GM21717 (cell line): ENCODE measurements at regions not wholly inside any gene's neighbourhood (a gene's known extent, or its start where the extent isn't known, plus 50 kb on each side); places are given as distances from the start of the nearest gene placed in this dataset.

ENCODE experiments used
- ATAC-seq: cut with Tn5 transposase; IDR thresholded peaks from one replicate; pipeline ENCODE4 v1.9.1; 2021; ENCODE audit warnings: mild to moderate bottlenecking, moderate library complexity; ENCODE audit not compliant: unreplicated experiment

GRCh38 chr2:180324182-180324581 is 317.1 kb upstream of the CWC22 start:
- ATAC-seq: no peak

GRCh38 chr2:180322781-180323180 is 315.7 kb upstream of the CWC22 start:
- no peak for ATAC-seq

- no peak for ATAC-seq
These were observed 312.7 kb upstream of the CWC22 start for GRCh38 chr2:180319586-180320405.

GRCh38 chr2:180314086-180314485 is 307.0 kb upstream of the CWC22 start:
- no peak for ATAC-seq

- ATAC-seq: no peak
These were observed 305.4 kb upstream of the CWC22 start for GRCh38 chr2:180312542-180312941.

GRCh38 chr2:180307096-180307495 is 300.0 kb upstream of the CWC22 start:
- ATAC-seq: no peak

GRCh38 chr2:180306346-180306745 is 299.2 kb upstream of the CWC22 start:
- ATAC-seq: no peak

GRCh38 chr2:180291552-180292421 is 284.7 kb upstream of the CWC22 start:
- no peak for ATAC-seq

GRCh38 chr2:180291060-180291459 is 284.0 kb upstream of the CWC22 start:
- no peak for ATAC-seq

- ATAC-seq: no peak
These were observed 282.5 kb upstream of the CWC22 start for GRCh38 chr2:180289627-180290026.

- no peak for ATAC-seq
These were observed 272.5 kb upstream of the CWC22 start for GRCh38 chr2:180279581-180279980.

- ATAC-seq: no peak
These were observed 269.6 kb upstream of the CWC22 start for GRCh38 chr2:180276733-180277132.

- ATAC-seq: no peak
These were observed 260.9 kb upstream of the CWC22 start for GRCh38 chr2:180268006-180268405.

GRCh38 chr2:180261976-180262375 is 254.9 kb upstream of the CWC22 start:
- ATAC-seq: no peak

- ATAC-seq: no peak
These were observed 251.5 kb upstream of the CWC22 start for GRCh38 chr2:180258579-180258978.

GRCh38 chr2:180258041-180258537 is 251.0 kb upstream of the CWC22 start:
- ATAC-seq: no peak

- ATAC-seq: no peak
These were observed 250.2 kb upstream of the CWC22 start for GRCh38 chr2:180257247-180257646.

GRCh38 chr2:180255981-180256380 is 248.9 kb upstream of the CWC22 start:
- ATAC-seq: no peak

GRCh38 chr2:180254872-180255271 is 247.8 kb upstream of the CWC22 start:
- no peak for ATAC-seq

GRCh38 chr2:180247658-180248057 is 240.6 kb upstream of the CWC22 start:
- no peak for ATAC-seq

- ATAC-seq: no peak
These were observed 239.2 kb upstream of the CWC22 start for GRCh38 chr2:180246268-180246667.

GRCh38 chr2:180240774-180241173 is 233.7 kb upstream of the CWC22 start:
- ATAC-seq: no peak
